RPMI7951 (cell line): ENCODE measurements at regions not wholly inside any gene's neighbourhood (a gene's known extent, or its start where the extent isn't known, plus 50 kb on each side); places are given as distances from the start of the nearest gene placed in this dataset.
"Not testable (repeated sequence)": the region's sequence is repeated elsewhere in the genome, so short reads cannot be mapped to it uniquely, and the experiment has no call there.

Experiments
- DNase-seq: peaks from one replicate; pipeline ENCODE4 v3.0.0-alpha.2; 2012; ENCODE audit warnings: low read depth

DNA sequence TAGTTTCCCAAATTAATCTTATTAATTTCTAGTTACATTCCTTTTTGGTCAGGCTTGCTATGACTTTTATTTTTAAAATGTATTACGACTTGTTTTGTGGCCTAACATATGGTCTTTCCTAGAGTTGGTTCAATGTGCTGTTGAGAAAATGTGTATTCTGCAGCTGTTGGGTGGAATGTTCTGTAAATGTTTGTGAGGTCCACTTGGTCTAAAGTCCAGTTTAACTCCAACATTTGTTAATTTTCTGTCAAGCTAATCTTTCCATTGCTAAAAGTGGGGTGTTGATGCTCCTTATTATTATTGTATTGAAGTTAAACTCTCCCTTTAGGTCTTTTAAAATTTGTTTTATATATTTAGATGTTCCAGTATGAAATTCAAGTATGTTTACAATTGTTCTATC lies 1010.8 kb upstream of the EDIL3 start:
- DNase-seq, result no peak

DNA sequence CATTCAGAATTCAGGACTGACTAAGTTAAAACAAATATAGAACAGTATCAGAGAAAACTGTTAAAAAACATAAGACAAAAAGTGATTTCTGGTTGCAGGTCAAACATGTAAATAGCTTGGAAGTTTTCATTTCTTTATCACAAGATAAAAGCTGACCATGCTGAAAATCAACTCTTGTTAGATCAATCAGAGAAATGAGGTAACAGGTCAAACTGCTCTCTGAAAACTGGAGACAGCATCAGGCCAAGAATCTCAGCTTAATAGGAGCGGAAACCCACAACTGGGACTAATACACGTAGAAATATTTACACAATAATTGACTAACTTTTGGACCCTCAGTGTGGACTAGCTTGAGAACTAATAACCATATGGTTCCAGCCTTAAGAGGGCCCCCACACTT lies 1012.8 kb upstream of the EDIL3 start:
- no peak for DNase-seq

DNA sequence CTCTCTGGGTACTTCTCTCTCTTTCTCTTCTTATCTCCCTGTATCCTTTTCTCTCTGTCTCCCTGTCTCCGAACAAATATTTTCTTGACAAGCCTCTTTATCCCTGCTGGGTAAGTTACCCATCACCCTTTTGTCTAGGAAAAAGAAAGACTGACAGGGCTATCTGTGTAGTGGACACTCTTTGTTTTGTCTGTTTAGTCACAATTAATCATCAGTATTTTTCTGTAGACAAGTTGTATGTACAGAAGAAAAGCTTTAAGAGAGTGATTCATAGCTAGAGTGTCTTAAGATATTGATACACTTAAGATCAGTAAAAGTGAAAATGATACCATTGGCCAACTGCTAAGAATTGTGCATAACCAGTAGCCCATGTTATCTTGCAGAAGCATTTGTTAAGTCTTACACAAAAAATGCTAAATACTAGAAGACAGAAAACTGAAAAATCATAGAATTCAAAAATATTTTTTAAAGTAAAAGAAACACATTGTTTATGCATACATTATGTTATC lies 1043.8 kb upstream of the EDIL3 start:
- no peak for DNase-seq

DNA sequence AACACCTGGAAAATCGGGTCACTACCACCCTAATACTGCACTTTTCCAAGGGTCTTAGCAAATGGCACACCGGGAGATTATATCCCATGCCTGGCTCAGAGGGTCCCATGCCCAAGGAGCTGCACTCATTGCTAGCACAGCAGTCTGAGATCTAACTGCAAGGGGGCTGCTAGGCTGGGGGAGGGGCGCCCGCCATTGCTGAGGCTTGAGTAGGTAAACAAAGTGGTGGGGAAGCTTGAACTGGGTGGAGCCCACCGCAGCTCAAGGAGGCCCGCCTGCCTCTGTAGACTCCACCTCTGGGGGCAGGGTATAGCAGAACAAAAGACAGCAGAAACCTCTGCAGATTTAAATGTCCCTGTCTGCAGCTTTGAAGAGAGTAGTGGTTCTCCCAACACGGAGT lies 1047.0 kb upstream of the EDIL3 start:
- DNase-seq, result not testable (repeated sequence)

DNA sequence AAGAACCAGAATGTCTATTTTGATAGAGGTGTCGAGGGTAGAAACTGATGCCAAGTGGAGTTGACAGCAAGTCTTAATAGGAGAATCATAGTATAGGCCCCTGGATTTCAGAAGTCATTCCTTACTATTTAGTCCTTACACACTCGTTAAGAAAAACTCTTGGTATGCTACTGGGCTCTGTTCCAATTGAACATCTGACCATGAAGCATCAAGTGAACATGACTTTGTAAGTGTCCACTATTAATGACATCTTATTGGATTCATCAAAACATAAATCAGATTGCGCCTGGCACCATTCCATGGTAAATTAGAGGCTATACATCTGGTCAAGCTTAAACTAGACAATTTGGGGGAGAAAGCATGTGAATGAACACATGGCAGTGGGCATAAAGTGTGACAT lies 1056.5 kb upstream of the EDIL3 start:
- DNase-seq, result no peak

DNA sequence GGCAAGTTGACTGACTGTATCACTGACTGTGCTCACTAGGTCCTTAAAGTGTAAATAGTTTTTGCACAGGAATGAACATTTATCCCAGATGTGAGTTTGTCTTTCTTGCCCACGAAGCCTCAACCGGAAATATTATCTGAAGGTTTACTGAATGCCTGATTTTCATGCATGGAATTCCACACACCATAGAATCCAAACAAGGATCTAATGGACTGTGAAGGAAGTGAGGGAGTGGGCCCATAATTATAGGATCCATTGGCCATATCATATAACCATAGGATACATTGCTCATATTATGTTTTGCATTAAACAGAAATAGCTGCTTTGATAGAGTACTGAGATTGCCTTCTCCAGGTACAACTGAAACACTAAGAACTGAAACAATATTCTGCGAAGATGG lies 1057.2 kb upstream of the EDIL3 start:
- DNase-seq, result no peak

DNA sequence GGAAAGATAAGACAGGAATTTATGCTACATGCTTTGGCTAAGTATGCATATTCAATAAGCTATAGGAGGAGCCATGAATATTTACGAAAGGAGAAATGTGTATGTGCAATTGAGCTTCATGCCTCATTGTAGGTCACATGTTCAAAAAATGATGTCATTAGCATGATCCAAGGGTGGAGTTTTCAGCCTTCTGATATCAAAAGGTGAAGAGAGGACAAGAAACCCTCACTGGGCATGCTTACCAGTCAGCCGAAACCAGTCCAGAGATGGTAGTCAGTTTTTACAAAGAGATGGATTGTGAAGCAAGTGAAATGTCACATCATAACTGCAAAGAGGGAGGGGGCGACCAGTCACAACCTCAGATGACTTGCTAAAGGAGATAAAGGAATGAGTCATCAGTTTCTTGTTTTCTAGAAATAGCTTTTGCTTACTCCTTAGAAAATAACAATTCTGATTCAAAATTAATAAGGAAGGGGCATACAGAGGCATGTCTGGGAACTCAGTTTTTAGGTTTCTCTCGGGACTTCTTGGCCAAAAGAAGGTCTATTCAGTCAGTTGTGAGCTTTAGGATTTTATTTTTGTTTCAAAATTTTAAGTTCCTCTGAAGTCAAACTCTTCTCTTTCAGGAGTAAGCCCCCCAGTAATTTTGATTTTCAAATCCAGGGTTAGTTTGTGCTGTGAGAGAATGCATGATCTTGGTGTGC lies 1067.8 kb upstream of the EDIL3 start:
- DNase-seq, result no peak

DNA sequence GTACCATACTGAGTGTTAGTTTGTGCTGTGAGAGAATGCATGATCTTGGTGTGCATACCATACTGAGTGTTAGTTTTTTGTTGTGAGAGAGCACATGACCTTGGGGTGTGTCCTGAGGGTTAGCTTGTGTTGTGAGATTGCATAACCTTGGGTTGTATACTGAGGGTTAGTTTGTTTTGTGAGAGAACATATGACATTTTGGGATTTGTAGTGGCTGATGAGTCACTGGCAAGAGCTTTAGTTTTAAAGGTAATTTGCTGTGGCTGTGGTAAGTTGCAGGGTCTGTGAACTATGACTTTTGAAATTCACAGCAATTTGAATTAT lies 1068.3 kb upstream of the EDIL3 start:
- DNase-seq, result no peak

DNA sequence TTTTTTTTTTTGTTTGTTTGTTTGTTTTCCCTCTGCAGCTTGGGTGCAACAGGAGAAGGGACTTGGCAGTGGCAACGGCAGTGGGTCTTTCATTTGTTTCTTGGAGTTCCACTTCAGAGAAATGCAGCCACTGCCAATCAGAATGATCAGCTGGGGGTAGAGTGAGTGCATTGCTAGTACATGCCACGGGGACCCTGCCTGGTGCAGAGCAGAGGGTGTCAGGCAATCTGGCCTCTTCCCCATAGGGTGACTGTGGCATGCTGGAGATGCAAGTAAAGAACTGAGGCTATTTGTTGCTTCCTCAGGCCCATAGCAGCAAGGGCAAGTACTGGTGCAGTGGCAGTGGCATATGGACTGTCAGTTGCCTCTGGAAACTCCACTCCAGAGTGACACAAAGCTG lies 1073.6 kb upstream of the EDIL3 start:
- no peak for DNase-seq

DNA sequence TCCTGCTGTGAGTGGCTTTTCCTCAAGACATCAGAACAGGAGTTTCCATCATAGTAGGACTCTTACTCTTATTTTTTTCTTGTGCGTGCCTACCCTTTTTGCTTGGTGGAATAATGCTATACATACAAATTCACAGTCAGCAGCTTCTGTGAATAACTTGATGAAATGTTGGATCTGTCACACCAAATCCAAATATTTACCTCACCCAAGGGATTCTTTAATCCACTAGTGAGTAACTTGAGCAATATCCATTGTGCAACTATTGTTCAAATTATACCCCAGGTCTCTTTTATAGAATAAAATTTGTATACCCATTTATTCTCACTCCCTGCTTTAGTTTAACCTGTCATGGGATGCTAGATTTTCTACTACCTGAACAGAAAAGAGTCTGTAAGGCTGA lies 1078.3 kb upstream of the EDIL3 start:
- DNase-seq, result no peak

DNA sequence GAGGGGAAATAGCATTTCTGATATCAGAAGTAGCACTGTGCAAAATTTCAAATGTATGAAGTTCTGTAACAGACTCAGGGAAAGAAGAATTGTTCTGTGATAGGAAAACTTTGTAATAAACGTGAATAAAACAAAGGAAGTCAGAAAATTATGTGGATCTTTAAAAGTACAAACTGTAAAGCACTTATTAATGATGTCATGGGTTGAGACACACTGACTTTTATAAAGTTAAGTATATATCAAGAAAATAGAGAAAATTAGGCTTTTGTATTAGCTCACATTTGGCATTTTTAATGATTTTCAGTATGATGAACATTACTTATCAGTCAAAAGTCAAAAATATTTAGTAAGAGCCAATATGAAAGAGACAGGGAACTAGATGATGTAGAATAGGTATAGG lies 1081.7 kb upstream of the EDIL3 start:
- no peak for DNase-seq

DNA sequence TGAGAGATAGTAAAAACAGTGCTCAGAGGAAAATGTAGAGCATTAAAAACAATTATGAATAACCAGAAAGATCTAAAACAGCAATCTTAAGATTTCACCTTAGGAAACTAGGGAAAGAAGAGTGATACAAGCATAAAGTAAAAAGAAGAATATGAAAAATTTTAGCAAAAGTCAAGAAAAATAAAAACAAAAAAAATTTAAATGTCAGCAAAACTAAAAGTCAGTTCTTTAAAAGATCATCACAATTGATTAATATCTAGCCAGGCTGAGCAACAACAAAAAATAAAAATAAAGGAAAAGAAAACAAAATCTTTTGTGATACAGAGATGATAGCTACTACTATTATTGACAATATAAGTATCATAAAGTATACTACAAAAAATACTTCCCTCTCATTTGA lies 1088.1 kb upstream of the EDIL3 start:
- no peak for DNase-seq

DNA sequence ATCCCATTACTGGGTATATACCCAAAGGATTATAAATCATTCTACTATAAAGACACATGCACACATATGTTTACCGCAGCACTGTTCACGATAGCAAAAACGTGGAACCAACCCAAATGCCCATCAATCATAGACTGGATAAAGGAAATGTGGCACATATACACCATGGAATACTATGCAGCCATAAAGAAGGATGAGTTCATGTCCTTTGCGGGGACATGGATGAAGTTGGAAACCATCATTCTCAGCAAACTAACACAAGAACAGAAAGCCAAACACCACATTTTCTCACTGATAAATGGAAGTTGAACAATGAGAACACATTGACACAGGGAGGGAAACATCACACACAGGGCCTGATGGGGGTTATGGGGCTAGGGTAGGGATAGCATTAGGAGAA lies 1090.5 kb upstream of the EDIL3 start:
- not testable (repeated sequence) for DNase-seq

DNA sequence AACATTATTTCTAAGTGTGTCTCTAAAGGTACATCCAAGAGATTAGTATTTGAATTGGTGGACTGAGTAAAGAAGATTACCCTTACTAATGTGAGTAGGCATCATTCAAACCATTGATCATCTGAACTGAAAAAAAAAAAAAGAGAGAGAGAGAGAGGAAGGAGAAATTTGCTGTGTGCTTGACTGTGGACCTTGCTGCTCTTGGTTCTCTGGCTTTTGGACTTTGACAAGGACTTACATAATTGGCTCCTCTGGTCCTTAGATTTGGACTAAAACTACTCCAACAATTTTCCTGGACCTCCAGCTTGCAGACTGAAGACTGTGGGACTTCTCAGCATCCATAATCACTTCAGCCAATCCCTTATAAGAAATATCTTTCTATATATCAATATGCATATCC lies 1091.9 kb upstream of the EDIL3 start:
- no peak for DNase-seq

DNA sequence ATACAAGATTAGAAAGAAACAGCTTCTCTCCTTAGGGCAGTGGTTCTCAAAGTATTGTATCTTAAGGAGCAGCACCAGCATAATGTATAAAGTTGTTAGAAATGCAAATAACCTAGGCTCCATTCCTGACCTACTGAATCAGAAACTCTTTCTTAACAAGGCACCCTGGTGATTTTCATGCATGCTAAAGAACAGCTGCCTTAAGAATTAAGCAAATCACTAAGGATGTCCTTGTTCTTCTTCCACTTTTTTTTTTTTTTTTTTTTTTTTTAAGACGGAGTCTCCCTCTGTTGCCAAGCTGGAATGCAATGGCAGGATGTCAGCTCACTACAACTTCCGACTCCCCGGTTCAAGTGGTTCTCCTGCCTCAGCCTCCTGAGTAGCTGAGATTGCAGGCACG lies 1095.2 kb upstream of the EDIL3 start:
- no peak for DNase-seq

DNA sequence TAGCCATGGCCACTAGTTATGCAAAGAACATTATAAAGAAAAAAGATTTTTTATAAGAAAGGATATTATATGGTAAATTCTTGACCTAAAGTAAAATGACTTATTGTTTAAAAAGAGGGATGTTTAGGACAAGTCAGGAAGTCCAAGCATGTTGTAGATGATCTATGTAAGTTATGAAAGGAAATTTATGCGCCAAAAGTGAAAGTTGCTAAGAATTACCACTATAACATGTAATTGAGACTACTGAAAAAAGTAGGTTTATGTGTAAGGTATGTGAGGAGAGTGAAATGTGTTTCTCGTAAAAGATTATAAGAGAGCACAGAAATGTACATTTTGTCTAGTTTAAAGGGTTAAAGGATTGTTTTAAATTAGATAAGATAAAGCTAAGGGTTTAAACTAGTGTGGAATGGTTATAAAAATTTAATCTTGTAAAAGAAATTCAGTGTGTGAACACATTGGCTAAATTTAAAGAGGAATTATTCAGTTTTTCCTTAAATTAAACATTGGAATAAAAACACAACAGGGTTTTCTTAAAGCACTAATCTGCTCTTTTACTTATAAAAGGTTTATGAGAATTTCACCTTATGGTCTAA lies 1100.4 kb upstream of the EDIL3 start:
- DNase-seq, result peak; percentile 2

DNA sequence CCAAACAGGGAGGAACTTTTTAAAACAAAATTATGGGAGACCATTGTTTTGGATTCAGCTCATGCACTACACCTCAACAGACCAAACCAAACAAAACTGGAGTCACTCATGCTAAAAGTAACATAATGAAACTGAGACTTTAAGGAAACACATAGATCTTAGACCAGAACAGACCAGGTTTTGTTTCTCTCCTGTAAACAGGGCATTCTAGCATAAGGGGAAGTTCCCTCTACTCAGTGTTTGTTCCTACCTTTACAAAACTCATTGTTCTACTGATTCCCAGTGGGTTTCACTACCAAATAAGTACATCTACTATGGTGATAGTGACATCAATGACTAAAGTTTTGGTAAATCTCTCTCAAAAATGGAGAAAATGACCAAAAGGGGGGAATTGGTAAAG lies 1103.6 kb upstream of the EDIL3 start:
- DNase-seq, result no peak

DNA sequence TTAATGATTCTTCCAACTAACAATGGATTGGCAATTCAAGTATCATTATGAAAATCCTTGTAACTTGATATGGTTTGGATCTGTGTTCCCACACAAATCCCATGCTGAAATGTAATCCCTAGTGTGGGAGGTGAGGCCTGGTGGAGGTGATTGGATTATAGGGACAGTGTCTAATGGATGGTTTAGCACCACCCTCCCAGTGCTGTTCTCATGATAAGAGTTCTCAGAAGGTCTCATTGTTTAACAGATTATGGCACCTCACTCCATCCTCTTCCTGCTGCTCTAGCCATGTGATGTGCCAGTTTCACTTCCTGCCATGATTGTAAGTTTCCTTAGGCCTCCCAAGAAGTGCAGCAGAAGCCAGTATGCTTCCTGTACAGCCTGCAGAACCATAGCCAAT lies 1116.2 kb upstream of the EDIL3 start:
- no peak for DNase-seq

DNA sequence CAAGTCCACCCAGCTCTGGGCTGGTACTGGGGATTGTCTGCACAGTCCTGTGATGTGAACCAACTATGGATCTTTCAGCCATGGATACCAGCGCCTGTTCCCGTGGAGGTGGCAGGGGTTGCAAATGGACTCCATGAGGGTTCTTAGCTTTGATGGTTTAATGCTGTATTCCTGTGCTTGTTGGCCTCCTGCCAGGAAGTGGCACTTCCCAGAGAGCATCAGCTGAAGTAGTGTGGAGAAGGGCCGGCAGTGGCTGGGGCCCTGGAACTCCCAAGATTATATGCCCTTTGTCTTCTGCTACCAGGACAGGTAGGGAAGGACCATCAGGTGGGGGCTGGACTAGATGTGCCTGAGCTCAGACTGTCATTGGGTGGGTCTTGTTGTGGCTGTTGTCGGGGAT lies 1104.8 kb upstream of the COX7C start:
- DNase-seq, result no peak

DNA sequence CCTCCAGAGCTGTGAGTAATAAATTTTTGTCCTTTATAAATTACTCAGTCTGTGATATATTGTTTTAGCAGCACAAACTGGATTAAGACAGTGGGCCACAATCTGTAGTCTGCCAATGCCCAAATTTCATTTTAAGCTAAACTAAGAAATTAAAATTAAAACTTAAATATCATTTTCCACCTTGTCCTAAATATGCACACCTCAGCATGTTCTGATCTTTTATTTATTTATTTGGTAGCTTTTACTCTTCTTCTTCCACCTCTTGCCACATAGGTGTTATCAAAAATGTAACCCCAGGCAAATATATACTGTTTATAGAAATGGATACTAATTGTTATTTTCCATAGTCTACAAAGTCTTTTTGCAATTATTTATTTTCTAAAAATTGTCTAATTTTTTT lies 1102.2 kb upstream of the COX7C start:
- no peak for DNase-seq

DNA sequence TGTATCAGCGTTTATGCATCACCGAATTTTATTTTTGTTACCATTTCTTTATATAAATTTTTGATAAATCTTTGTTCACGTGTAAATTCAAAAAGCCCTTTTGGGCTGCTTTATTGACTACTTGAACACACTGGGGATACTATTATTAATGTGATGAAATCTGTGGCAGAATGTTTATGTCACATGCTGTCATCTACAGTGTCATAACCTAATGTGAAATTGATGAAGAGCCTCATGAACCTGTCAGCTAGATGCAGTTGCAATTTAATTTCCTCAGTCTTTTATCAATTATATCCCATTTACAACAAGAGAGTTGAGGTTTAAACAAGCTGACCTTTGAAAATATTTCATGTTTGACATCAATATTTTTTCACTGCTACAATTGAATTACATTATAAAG lies 1100.4 kb upstream of the COX7C start:
- no peak for DNase-seq

DNA sequence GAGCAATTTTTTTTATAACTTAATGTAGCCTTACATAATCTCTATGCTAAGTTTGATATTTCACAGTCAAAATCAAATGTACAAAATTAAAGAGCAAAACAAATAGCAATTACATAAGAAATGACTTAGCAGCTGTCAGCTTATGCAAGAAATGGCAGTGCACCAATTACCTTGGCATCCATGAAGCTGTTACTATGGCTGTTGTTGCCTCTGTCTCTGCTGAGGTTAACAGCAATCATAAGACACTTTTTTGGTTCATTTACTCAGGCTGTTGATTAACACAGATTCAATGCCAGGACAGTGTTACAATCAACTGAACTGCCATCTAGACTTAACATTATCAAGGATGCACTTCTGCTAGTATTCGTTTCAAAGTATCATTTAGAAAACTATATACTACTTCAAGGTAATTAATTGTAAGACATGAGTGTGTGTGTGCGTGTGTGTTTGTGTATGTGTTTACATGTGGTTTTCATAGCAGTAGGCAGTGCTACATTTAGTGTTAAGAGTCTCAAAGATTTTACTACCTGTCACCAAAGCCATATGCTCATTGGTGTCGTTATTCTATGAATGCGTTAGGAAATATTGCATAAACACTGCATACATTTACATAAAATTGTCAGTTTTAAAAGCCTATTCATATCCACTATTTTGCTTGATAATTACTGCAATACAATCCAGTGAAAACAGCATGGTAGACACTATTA lies 1084.2 kb upstream of the COX7C start:
- no peak for DNase-seq

DNA sequence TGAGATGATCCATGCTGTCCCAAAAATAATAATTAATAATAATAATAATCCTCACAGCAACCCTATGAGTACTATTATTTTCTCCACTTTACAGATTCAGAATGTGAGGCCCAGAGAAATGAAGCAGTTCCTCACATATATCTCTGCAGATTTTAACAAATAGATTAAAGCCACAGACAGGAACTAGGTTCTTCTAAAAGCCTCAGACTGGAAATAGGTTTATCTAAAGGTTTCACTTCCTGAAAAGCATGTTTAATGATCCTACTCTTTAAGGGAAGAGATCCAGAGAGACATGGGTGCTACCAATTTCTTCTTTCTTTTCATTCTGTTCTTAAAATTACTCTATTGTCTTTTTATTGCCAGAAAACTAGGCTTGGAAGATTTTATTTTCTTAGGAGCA lies 1079.4 kb upstream of the COX7C start:
- no peak for DNase-seq
